GM23338 (cell line): ENCODE measurements at regions not wholly inside any gene's neighbourhood (a gene's known extent, or its start where the extent isn't known, plus 50 kb on each side); places are given as distances from the start of the nearest gene placed in this dataset.

Source experiments
- ATAC-seq: fragments of 200-7000 bp; cut with Tn5 transposase; 3 replicates; pipeline ENCODE4 v1.9.1; 2020
- DNase-seq: peaks from one replicate; pipeline ENCODE4 v3.0.0-alpha.2; 2015; ENCODE audit warnings: low spot score
- H2AFZ ChIP-seq: fragments of 200-600 bp; sonication (generic); 2 replicates; pipeline ENCODE4 v1.8.0; 2016; ENCODE audit warnings: antibody characterized with exemption, mild to moderate bottlenecking, moderate library complexity
- H3F3A ChIP-seq: fragments of 200-600 bp; sonication (generic); replicated peaks from 2 replicates; pipeline ENCODE4 v1.8.0; 2017; ENCODE audit warnings: antibody characterized with exemption, mixed run types, low read depth
- H3K27ac ChIP-seq: fragments of 200-600 bp; sonication (generic); 2 replicates; pipeline ENCODE4 v1.6.1; 2016; ENCODE audit warnings: low read depth
- H3K27me3 ChIP-seq: fragments of 200-600 bp; sonication (generic); 2 replicates; pipeline ENCODE4 v1.8.0; 2016; ENCODE audit warnings: mild to moderate bottlenecking, mixed run types, moderate library complexity; ENCODE audit not compliant: insufficient read depth
- H3K36me3 ChIP-seq: fragments of 200-600 bp; sonication (generic); 2 replicates; pipeline ENCODE4 v1.8.0; 2016; ENCODE audit warnings: mild to moderate bottlenecking; ENCODE audit not compliant: insufficient read depth
- H3K4me1 ChIP-seq: fragments of 200-600 bp; sonication (generic); 2 replicates; pipeline ENCODE4 v1.8.0; 2016; ENCODE audit warnings: mild to moderate bottlenecking, moderate library complexity; ENCODE audit not compliant: insufficient read depth
- H3K4me2 ChIP-seq: fragments of 200-600 bp; sonication (generic); 2 replicates; pipeline ENCODE4 v1.7.1; 2017; ENCODE audit warnings: mixed run types
- H3K4me3 ChIP-seq: fragments of 200-600 bp; sonication (generic); 2 replicates; pipeline ENCODE4 v1.6.1; 2016; ENCODE audit warnings: mixed run types
- H3K79me2 ChIP-seq: fragments of 200-600 bp; sonication (generic); replicated peaks from 2 replicates; pipeline ENCODE4 v1.8.0; 2017; ENCODE audit warnings: mild to moderate bottlenecking; ENCODE audit not compliant: insufficient read depth
- H3K9me2 ChIP-seq: fragments of 200-600 bp; sonication (generic); 2 replicates; pipeline ENCODE4 v1.8.0; 2017; ENCODE audit not compliant: insufficient read depth
- H4K20me1 ChIP-seq: fragments of 200-600 bp; sonication (generic); replicated peaks from 2 replicates; pipeline ENCODE4 v1.8.0; 2017; ENCODE audit warnings: mild to moderate bottlenecking; ENCODE audit not compliant: insufficient read depth
- H3K27ac Mint-ChIP-seq: 2 replicates; pipeline ENCODE4 v1.8.0; 2020; ENCODE audit warnings: inconsistent platforms, mild to moderate bottlenecking, moderate library complexity, mixed read lengths
- H3K27me3 Mint-ChIP-seq: 3 replicates; pipeline ENCODE4 v1.8.0; 2022; ENCODE audit warnings: low read depth, mild to moderate bottlenecking, moderate library complexity, mixed read lengths, inconsistent platforms; ENCODE audit not compliant: insufficient read depth, poor library complexity
- H3K36me3 Mint-ChIP-seq: 3 replicates; pipeline ENCODE4 v1.8.0; 2021; ENCODE audit warnings: low read depth, mild to moderate bottlenecking, inconsistent platforms, moderate library complexity, mixed read lengths
- H3K4me1 Mint-ChIP-seq: 3 replicates; pipeline ENCODE4 v1.8.0; 2020; ENCODE audit warnings: mild to moderate bottlenecking, inconsistent platforms, mixed read lengths
- H3K4me3 Mint-ChIP-seq: 3 replicates; pipeline ENCODE4 v1.8.0; 2021; ENCODE audit warnings: moderate library complexity, mild to moderate bottlenecking, inconsistent platforms, mixed read lengths
- H3K9me3 Mint-ChIP-seq: 3 replicates; pipeline ENCODE4 v1.8.0; 2020; ENCODE audit warnings: moderate library complexity, mild to moderate bottlenecking, inconsistent platforms, mixed read lengths
- NANOG ChIP-seq: IDR thresholded peaks from 2 replicates; pipeline ENCODE4 v1.6.1; 2016; ENCODE audit warnings: antibody characterized with exemption, borderline replicate concordance
- ZNF114 ChIP-seq: fragments of 250-450 bp; sonication (Bioruptor Pico); IDR thresholded peaks from 2 replicates; pipeline ENCODE4 v1.5.0; 2020; ENCODE audit warnings: mild to moderate bottlenecking, moderate library complexity
- ZNF331 ChIP-seq: fragments of 250-450 bp; sonication (Bioruptor Pico); IDR thresholded peaks from 2 replicates; pipeline ENCODE4 v1.5.0; 2020; ENCODE audit warnings: low read depth, mild to moderate bottlenecking, moderate library complexity
- ZNF462 ChIP-seq: fragments of 250-450 bp; sonication (Bioruptor Pico); IDR thresholded peaks from 2 replicates; pipeline ENCODE4 v1.5.0; 2020; ENCODE audit warnings: mild to moderate bottlenecking, moderate library complexity

GRCh38 chr3:66933233-66933632, 64.9 kb upstream of the KBTBD8 start:
- peaks cover 66% of the 10 kb centered on the region for H3K4me1 Mint-ChIP-seq

More at GRCh38 chr3:66933233-66933632, 64.9 kb upstream of the KBTBD8 start:
- Histone ChIP-seq H3K4me2 (peak overlapping the region; percentile 36), H2AFZ (no peak overlapping the region), H4K20me1 (no peaks in the 10 kb centered on the region), H3K4me1 (peaks cover 51% of the 10 kb centered on the region), H3K36me3 (no peaks in the 10 kb centered on the region), H3K4me3 (no peak overlapping the region), H3K27ac (0 out of 2 replicates have a peak overlapping the region, but pooled peaks have one; percentile 1), H3F3A (no peaks in the 10 kb centered on the region), H3K79me2 (no peaks in the 10 kb centered on the region), H3K27me3 (no peaks in the 10 kb centered on the region), H3K9me2 (no peaks in the 10 kb centered on the region)
- Mint-ChIP-seq H3K36me3 (no peaks in the 10 kb centered on the region), H3K27ac (peak overlapping the region; percentile 83), H3K27me3 (peaks cover 3% of the 10 kb centered on the region), H3K9me3 (no peaks in the 10 kb centered on the region), H3K4me3 (peak overlapping the region; percentile 43)
- DNase-seq (peak; percentile 88), ATAC-seq (peak; percentile 96)
- TF ChIP-seq ZNF114, result 0 out of 2 replicates have a peak, but pooled peaks have one; percentile 51
- TF ChIP-seq ZNF462, result peak; percentile 93
- TF ChIP-seq ZNF331 (CRISPR knock-in tag), result no peak
- no peak for TF ChIP-seq NANOG
